ENCODE measurements at regions not wholly inside any gene's neighbourhood (a gene's known extent, or its start where the extent isn't known, plus 50 kb on each side); places are given as distances from the start of the nearest gene placed in this dataset.
"Not testable (repeated sequence)": the region's sequence is repeated elsewhere in the genome, so short reads cannot be mapped to it uniquely, and the experiment has no call there.

DNA sequence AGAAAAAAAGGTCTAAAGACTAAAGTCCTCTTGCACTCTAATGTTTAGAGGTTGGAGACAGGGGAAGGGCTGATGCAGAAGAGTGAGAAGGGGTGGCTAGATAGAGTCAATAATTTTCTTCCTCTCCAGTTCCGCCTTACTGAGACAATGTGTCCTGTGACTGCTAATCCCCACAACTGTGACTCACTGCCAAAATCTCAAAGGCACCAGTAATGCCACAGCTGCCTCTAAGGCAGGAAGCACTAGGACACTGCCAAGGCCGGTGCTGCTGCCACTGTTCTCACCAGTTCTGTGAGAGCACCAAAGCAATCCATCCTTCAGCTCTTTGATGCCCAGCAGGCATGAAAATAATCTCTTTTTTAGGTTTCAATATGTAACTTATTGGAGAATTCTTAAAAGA lies 701.9 kb upstream of the MAP3K7 start:
- DNase-seq, result no peak

DNA sequence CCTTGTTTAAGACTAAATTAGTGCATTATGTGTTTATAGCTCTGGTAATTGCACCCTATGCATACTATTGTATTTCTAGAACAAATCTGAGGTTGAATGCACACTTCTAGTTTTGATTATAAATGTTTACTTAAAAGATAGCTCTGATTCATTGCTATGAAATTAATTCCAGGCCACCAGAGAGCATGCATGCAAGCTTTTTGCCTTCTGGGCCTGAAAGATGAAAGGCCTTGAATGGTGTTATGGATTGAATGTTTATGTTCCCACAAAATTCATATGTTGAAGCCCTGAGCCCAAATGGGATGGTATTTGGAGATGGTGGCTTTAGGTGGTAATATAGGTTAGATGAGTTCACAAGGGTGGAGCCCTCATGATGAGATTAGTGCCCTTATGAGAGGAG lies 695.0 kb upstream of the MAP3K7 start:
- no peak for DNase-seq

DNA sequence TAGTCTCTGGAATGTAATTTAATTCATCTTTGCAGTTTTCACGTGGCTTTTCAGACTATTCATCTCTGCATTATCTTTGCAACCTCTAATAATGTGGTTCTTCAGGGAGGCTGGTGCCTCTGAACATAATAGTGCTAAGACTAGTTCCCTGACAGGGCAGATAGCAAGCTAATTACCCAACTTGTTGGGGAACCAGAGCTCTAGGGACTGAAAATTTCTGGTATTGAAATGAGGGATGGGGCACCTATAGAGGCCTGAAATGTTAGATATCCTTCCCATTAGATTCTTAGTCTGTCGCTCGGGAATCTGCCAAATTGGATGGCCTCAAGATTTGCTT lies 693.6 kb upstream of the MAP3K7 start:
- DNase-seq, result no peak

DNA sequence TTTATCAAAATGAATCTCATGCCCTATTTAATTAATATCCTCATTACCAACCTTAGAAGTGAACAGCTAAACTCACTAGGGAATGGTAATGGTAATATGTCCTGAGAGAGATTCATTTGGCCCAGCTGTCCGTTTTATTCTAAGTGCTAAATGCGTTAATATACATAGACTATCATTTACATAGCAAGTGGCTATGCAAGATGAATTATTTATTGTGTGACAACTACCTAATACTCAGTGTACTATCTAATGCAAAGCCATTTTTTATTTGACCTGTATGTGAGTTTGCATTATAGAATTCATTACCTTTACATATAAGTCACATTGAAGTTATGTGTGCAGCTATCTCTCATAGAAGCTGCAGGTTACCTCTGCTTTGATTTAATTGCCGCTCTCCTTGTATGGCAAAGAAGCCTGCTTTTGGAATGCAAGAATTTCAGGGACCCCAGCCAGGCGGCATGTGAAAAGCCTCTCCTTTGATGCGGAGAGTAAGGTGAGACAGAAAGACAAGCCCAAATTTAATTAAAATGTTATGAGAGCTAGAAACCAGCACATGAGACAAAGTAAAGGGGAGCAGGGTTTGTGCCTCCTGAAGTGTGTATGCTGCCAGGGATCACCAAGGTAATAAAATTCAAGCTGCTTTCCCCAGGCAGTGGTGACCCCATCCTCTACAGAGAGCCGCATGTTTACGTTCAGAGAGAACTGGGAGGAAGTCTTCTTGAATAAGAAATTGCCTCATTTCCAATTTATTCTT lies 693.0 kb upstream of the MAP3K7 start:
- no peak for DNase-seq

DNA sequence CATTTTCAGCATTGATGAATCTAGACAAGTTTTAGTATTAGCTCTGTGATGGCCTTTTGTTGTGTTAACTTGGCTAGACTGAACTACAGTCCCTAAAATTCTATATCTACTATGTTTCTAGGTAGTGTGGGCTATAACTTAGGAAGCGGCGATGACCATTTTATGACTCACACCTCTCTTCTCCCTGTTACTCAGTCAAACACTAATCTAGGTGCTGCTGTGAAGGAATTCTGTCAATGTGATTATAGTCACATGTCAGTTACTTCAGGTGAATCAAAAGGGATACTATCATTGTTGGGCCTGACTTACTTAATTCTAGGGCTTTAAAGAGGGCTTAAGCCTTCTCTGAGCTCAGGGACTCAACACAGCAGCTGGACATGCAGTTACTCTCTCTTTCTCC lies 691.5 kb upstream of the MAP3K7 start:
- no peak for DNase-seq

DNA sequence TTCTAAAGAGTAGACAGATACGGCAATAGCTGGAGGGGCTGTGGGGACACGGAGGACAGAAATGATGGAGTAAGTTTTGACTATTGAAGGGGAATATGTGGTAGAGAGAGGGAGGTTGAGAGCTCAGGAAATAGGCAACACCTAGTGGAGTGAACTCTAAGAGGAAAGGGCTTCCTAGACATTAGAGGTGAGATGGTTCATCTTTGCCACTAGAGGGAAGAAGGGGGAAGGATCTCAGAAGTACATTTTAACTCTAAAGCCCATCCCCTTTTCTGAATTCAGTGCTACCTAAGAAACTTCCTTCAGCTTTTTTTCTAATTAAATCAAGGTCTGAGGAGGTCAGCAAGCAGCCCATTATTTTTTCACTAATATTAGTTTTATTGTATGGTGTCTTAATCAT lies 689.4 kb upstream of the MAP3K7 start:
- DNase-seq, result no peak

DNA sequence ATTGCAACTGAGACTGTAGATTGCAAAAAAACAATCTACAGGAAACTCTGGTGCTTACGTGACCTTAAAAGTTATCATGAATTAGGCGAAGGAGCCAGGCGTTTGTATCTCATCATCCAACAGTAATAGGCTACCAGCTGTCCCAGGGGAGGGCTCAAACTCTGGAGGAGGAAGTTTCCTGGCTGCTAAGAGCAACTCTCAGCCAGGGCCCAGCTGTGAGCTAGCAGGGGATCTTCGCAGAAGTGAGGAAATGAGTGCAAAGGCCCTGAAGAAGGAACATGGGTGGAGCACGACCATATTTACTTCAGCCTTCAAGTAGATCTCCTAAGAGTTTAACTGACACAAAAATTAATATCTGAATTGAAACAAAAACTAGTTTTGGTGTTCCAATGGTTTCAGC lies 686.9 kb upstream of the MAP3K7 start:
- DNase-seq, result no peak

DNA sequence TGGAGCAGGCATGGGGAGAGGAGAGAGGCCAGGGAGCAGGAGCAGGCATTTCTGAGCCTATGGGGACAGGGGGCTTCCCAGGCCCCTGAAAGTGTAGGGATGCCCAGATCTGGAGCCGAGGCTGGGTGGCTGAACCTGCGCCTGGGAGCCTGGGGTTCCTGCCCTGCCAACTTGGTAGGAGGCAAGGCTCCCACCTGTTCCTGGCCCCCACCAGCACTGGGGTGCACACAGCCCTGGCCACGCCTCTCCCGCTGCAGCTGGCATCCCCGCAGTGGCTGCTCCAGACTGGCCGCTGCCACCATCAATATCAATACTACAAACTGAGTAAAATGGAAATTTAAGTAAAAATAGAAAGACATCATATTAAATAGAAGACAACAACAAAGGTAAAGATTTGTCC lies 684.9 kb upstream of the MAP3K7 start:
- no peak for DNase-seq

DNA sequence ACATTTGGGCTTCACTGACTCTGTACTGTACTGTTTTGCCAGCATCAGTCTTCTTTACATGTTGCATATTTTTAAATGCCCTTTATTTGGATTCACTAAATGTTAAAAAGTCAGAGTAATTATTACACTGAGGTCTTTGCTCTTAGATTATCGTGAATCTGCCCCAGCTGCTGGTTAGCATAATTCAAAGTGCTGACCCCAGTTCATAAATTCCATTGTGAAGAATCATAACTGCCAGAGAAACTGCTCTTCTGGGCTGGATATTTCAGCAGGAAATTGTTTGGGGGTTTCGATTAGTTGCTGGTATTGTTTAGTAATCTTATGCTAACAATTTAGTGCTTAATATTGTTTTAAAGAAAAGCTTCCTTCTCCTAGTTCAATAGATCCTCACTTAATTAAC lies 682.1 kb upstream of the MAP3K7 start:
- no peak for DNase-seq

DNA sequence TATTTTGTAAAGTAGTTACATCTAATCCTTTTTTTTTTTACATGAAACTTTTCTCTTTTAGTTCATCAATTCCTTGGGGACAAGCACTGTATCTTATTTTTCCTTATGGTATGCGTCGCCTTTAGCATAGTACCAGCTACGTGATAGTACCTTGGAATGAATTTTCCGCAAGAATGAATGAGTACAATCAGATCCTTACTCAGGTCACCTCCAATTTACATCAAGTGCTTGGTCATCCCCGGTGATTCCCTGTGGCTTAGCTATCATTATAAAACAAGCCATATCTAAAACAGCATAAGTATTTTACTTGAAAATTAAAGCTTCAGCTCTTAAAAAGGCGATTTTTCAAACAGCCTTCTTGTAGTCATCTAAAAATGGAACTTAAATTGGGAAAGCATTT lies 680.4 kb upstream of the MAP3K7 start:
- no peak for DNase-seq

DNA sequence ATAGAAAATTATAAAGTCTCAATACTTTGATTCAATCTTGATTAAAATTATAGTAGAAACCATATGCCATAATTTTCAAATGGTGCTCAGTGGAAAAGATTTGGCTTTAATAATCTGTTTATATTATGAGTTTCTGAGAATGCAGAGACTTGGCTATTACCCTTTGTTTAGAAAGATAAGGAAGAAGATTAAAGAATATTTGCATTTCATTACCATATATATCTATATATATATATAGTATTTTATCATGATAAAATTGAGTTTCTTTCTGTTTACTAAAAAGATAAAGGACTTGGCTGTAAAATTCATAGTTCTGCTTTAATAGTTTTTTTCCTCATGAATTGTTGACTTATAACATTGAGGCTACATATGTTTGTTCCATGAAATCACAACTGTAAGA lies 679.3 kb upstream of the MAP3K7 start:
- no peak for DNase-seq

DNA sequence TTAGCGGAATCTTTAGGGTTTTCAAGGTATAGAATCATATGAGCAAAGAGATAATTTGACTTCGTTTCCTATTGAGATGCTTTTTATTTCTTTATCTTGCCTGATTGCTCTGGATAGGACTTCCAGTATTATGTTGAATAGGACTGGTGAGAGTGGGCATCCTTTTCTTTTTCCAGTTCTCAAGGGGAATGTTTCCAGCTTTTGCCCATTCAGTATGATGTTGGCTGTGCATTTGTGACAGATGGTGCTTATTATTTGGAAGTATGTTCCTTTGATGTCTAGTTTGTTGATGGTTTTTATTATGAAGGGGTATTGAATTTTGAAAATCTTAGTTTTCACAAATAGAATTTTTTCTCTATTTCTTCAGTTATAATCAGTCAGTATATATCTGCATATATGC lies 656.6 kb upstream of the MAP3K7 start:
- no peak for DNase-seq

DNA sequence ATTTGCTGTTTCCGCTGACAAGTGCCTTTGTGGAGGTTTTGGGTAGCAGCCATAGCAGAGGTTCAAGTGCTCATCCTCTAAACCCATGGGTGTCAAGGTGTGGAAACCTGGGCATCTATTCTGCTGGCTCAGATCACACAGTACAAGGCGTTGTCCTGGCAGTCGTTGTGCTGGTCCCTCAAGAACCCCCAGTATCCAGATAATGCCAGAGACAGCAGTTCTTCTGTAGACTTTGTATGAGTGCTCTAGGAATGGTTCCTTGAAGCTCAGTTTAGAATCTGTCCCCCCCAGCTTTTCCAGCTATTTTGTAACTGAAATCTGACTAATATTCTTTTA lies 655.7 kb upstream of the MAP3K7 start:
- no peak for DNase-seq

DNA sequence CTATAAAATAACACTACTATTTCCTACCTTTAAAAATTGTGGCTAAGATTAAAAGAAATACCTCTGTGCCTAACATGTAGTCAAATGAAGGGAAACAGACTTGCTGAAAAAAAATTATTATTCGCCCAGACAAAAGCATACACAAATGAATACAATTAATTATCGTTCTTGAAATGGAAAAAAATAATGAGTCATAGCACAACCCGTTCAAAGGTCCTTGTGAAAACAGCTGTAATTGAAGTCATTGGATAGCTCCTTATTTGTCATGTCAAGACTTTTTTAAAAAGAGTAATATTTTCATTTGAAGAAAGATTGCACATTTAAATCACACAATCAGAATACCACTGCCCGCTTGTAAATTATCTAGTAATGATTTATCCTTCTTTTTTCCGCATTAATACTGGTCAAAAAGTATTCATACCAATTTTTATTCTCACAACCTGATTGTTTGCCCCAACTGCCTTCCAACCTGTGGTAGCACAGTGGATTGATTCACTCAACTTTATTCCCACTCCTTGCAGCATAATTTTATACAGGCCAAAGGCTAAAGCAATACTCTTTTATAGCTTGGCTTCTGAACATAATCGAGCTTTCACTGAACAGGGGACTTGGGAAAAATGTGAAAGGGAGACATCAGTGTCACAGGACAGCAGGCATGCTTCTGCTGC lies 655.2 kb upstream of the MAP3K7 start:
- no peak for DNase-seq

DNA sequence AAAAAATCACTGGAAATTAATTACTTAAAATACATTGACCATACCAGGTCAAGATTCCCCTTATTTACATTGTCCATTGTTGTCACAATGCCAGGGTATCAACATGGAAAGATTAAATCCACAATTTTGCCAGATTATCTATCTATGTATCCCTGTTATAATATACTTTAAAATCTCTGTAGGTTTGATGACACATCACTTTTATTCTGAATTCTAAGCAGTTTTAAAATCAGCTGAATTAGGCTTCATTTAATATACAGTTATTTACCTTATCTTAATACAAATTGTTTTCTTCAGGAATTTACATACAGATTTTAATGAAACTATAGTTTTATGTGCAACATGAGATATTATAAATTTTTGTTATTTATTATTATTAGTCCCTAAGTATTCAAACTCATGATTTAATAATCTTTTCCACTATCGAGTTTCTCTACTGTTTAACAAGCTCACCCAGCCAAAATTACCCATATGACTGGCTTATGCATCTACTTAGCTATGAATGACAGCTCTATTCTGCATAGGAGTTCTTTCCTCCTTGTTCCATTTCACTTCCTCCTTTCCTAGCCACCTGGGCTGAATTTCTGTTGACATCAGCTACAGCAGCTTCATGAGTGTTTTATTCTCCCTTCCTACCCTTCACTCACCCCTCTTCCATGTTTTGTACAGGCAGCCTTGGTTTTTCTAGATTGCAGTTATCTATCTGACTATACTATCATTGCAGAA lies 654.2 kb upstream of the MAP3K7 start:
- DNase-seq, result no peak

DNA sequence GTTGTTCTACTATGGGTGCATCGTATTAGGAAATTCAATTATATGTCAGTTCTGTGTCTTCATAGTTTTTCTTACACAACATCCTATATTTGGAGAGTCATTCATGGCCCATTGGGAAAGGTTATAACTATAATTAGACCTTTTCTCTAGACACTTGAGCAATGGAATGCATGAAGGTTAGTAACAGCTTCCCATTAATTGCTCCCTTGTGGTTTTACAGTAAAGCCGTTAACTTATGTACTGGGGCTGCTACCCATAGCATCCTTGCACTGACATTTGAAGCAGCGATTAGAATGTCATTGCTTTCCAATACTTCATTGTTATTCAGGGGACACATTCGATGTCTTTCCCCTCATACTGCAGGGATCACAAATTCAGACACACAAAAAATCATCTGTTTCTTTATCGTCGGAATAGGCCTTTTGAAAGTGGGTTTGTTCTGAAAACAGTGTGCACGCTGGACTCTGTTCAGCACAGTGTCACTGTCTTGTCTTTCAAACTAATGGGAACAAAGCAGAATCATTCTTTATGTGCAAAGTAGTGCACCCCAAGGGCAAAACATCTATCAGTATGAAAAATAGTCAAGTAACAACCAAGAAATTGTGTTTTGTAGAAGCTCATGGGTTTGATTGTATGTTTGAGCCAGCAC lies 634.3 kb upstream of the MAP3K7 start:
- DNase-seq, result no peak

DNA sequence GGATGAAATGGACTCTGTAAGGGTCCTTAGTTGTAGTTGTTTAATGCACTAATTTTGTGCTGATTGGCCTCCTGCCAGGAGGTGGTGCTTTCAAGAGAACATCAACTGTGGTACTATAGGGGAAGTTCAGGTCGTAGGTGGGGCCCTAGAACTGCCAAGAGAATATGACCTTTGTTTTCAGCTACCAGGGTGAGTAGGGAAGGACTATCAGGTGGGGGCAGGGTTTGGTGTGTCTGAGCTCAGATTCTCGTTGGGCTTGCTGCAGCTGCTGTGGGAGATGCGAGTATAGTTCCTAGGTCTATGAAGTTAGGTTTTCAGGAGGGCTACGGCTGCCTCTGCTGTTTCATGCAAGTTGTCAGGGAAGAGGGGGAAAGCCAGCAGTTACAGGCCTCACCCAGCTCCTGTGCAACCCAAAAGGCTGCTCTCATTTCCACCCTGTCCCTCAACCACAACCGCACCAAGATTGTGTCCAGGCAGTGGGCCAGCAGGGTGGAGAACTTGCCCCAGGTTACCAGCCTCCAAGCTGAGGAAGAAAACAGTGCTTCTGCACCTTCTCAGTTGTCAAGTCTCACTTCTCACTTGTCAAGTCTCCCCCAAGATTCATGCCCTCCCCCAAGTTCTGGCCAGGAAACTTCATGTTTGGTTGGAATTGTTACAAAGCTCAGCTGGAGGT lies 626.5 kb upstream of the MAP3K7 start:
- no peak for DNase-seq

DNA sequence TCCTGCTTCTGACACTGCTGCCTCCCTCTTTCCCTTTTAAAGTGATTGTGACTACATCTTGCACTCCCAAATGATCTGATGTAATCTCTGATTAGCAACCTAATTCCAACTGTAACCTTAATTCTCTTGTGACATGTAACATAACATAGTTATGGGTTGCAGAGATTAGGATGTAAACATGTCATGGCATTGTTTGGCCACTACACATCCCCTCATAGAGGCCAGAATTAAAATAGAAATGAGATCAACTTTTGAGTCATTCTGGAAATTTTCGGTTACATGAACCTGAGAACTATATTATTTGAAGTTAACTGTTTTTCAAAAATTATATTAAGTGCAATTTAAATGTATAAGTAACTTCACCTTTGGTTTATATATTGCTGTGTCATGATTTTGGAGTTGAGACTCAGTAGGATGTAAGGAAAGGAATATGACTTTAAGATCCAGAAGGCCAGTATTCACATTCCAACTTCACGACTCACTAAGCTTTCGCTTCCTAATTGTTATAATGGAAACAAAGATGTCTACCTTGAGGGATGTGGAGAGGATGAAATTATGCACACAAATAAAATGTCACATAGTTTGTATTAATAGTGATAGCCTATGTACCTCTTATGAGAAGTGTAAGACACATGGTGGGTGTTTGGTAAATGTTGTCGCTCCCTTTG lies 611.9 kb upstream of the MAP3K7 start:
- DNase-seq, result no peak

DNA sequence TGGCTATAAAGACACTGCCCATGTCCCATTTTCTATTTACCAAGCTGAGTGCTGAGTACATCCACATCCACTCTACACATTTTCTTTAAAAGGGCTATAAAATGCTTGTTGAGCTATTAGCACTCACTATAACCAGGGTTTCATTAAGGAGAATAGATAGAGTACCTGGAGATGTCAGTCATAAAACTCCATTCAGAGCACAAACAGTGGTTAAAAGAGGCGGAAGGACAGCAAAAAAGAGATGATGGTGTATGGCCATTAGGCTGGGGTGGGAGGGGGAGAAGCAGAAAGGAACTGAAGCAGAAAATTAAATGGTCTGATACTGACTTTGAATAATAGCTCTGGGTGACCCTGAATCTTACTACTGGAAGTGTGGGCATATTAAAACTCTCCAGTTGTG lies 609.9 kb upstream of the MAP3K7 start:
- DNase-seq, result peak; percentile 36

DNA sequence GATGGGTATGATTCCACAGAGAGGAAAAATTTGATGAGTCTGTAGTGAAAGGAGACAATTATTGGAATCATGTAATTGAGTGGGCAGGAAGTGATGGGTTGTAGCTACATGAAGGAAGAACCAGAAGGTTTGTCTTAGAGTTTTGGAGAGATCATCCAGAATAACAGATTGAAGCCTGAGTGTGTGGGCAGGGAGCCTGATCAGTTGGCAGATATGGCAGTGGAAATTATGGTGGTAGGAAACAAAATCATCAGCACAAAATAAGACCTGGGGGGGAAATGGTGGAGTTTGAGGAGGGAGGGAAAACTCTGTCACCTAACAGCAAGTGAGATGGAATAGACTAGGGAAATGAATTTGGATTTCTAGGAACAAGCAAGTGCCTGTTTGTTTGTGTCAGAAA lies 606.6 kb upstream of the MAP3K7 start:
- DNase-seq, result no peak

DNA sequence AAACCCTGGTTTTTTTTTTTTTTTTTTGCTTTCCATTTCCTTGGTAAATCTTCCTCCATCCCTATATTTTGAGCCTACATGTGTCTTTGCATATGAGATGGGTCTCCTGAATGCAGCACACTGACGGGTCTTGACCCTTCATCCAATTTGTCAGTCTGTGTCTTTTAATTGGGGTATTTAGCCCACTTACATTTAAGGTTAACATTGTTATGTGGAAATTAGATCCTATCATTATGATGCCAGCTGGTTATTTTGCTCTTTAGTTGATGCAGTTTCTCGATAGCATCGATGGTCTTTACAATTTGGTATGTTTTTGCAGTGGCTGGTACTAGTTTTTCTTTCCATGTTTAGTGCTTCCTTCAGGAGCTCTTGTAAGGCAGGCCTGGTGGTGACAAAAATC lies 603.2 kb upstream of the MAP3K7 start:
- not testable (repeated sequence) for DNase-seq

DNA sequence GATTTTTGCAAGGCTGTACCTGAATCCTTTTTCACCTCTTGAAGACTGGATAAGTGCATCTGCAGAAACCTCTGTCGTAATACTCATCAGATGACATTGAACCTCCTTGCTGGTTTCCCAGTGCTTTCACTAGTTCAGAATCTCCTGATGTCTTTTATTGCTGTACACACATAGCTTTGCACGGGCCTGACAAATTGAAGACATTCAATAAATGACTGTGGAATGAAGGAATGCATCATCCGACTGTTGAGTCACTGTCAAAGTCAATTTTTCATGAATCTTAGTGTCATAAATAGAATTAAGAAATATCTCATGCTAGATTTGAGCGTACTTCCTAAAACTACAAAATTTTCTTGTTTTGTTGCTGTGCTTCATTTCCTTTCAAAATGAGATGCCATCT lies 598.2 kb upstream of the MAP3K7 start:
- no peak for DNase-seq

Measured in renal pelvis (tissue), 1 donor.